Mesothelial cell of epicardium (in vitro differentiated cells): ENCODE measurements at regions not wholly inside any gene's neighbourhood (a gene's known extent, or its start where the extent isn't known, plus 50 kb on each side); places are given as distances from the start of the nearest gene placed in this dataset.

ENCODE experiments used
- DNase-seq, 2 experiments: peaks; one replicate each; pipeline ENCODE4 v3.0.0; 2021; ENCODE audit warnings: low spot score in 2 of 2; ENCODE audit not compliant: unreplicated experiment in 2 of 2
- H3K27ac Mint-ChIP-seq: 2 replicates; pipeline ENCODE4 v1.8.0; 2021; ENCODE audit warnings: mixed read lengths
- H3K27me3 Mint-ChIP-seq: 2 replicates; pipeline ENCODE4 v1.8.0; 2021; ENCODE audit warnings: low read depth, mixed read lengths
- H3K36me3 Mint-ChIP-seq: 2 replicates; pipeline ENCODE4 v1.8.0; 2021; ENCODE audit warnings: mixed read lengths
- H3K4me1 Mint-ChIP-seq: 2 replicates; pipeline ENCODE4 v1.8.0; 2021; ENCODE audit warnings: mixed read lengths
- H3K4me3 Mint-ChIP-seq: 2 replicates; pipeline ENCODE4 v1.8.0; 2021; ENCODE audit warnings: mild to moderate bottlenecking, moderate library complexity, mixed read lengths
- H3K9me3 Mint-ChIP-seq: 2 replicates; pipeline ENCODE4 v1.8.0; 2021; ENCODE audit warnings: mixed read lengths
- TF ChIP-seq, protein P1 (sequence below): fragments of 200-600 bp; sonication (generic); IDR thresholded peaks from one replicate; pipeline ENCODE4 v1.5.0; 2021; ENCODE audit warnings: antibody characterized with exemption; ENCODE audit not compliant: unreplicated experiment

DNA sequence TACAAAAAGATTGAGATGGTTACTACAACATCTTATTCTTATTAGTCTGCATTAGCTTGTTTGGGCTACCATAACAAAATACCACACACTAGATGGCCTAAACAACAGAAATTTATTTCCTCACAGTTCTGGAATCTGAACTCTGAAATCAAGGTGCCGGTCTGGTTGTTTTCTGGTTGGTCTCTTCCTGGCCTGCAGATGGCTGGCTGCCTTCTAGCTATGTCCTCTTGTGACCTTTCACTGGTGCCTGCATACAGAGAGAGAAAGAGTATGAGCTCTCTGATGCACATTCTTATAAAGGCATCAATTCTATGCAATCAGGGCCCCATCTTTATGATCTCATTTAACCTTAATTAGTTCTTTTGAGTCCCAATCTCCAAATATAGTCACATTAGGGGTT lies 696.5 kb downstream of the TDRD15 start:
- H3K9me3 Mint-ChIP-seq, result no peaks in the 10 kb centered on the region
- no peak for DNase-seq
- peaks cover 2% of the 10 kb centered on the region for H3K27me3 Mint-ChIP-seq
- TF ChIP-seq, protein P1, sequence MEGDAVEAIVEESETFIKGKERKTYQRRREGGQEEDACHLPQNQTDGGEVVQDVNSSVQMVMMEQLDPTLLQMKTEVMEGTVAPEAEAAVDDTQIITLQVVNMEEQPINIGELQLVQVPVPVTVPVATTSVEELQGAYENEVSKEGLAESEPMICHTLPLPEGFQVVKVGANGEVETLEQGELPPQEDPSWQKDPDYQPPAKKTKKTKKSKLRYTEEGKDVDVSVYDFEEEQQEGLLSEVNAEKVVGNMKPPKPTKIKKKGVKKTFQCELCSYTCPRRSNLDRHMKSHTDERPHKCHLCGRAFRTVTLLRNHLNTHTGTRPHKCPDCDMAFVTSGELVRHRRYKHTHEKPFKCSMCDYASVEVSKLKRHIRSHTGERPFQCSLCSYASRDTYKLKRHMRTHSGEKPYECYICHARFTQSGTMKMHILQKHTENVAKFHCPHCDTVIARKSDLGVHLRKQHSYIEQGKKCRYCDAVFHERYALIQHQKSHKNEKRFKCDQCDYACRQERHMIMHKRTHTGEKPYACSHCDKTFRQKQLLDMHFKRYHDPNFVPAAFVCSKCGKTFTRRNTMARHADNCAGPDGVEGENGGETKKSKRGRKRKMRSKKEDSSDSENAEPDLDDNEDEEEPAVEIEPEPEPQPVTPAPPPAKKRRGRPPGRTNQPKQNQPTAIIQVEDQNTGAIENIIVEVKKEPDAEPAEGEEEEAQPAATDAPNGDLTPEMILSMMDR, result no peak
- H3K27ac Mint-ChIP-seq, result no peak overlapping the region
- no peaks in the 10 kb centered on the region for H3K36me3 Mint-ChIP-seq
- no peaks in the 10 kb centered on the region for H3K4me1 Mint-ChIP-seq
- H3K4me3 Mint-ChIP-seq, result no peak overlapping the region

DNA sequence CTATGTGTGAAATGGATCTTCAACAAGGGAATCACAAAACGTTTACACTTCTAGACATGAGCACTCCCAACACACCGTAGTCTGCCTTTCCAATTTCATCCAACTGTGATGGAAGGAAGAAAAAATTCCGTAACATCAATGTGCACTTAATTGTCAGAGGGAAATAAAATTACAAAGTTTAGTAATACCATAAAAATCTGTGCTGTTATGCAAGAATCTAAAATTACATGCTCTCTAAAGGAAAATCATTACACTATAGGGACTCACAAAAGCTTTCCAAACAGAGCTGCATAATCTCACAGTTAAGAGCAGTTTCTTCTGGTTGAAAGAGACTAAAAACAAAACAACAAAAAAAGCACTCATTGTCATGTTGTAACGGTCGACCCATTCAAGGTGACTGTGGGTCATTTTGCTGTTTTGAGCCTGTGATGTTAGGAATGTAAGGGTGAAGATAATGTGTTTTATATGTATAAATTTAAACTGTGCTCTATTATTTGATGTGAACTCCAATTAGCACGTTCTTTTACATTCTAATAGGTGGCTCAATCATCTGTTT lies 698.0 kb downstream of the TDRD15 start:
- H3K27ac Mint-ChIP-seq, result no peak overlapping the region
- peaks cover 2% of the 10 kb centered on the region for H3K27me3 Mint-ChIP-seq
- no peak overlapping the region for H3K4me3 Mint-ChIP-seq
- DNase-seq, result no peak
- H3K4me1 Mint-ChIP-seq, result no peaks in the 10 kb centered on the region
- no peaks in the 10 kb centered on the region for H3K9me3 Mint-ChIP-seq
- no peaks in the 10 kb centered on the region for H3K36me3 Mint-ChIP-seq
- TF ChIP-seq, protein P1, result no peak

DNA sequence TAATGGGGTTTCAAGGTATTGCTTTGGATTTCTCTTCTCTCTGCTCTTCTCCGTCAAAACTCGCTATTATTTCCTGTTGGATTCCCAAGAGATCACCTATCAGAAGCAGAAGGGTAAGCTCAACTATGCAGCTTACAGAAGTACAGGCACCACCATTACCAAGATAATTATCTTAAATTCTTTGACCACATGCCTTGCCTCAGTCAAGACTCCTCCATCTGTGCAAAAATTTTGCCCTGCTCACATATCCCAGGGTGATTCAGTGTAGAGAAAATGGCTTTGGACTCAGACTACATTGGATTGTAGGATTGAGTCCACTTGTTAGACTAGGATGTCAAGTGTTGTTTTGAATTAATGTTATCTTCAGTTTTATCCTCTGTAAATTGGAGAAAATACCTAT lies 698.7 kb downstream of the TDRD15 start:
- no peak overlapping the region for H3K27ac Mint-ChIP-seq
- peaks cover 1% of the 10 kb centered on the region for H3K9me3 Mint-ChIP-seq
- no peaks in the 10 kb centered on the region for H3K36me3 Mint-ChIP-seq

DNA sequence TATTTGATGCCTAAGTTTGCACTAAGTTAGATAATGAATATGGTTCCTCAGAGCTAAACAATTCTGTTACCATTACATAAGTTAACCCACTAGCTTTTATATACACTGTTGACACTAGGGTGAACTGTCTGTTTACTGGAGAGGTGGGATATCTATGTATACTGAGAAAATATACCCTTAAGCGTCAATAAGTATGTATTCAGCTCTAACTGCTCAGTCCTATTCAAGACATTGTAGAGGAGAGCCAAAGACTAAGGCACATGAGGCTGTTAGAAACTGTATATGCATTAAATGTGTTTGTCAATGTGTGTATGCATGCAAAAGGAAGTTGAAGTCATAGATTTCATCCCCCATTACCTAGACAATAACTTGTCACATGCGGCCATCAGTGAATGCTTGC lies 710.0 kb downstream of the TDRD15 start:
- TF ChIP-seq, protein P1, result no peak
- no peaks in the 10 kb centered on the region for H3K9me3 Mint-ChIP-seq
- H3K4me1 Mint-ChIP-seq, result no peaks in the 10 kb centered on the region
- no peak for DNase-seq
- H3K4me3 Mint-ChIP-seq, result no peak overlapping the region
- no peaks in the 10 kb centered on the region for H3K36me3 Mint-ChIP-seq
- no peak overlapping the region for H3K27ac Mint-ChIP-seq
- no peaks in the 10 kb centered on the region for H3K27me3 Mint-ChIP-seq

More for the DNA sequence above, 698.7 kb downstream of the TDRD15 start:
- Mint-ChIP-seq H3K27me3 (peaks cover 2% of the 10 kb centered on the region), H3K4me1 (no peaks in the 10 kb centered on the region), H3K4me3 (no peak overlapping the region)
- DNase-seq, result no peak
- TF ChIP-seq, protein P1, result no peak

DNA sequence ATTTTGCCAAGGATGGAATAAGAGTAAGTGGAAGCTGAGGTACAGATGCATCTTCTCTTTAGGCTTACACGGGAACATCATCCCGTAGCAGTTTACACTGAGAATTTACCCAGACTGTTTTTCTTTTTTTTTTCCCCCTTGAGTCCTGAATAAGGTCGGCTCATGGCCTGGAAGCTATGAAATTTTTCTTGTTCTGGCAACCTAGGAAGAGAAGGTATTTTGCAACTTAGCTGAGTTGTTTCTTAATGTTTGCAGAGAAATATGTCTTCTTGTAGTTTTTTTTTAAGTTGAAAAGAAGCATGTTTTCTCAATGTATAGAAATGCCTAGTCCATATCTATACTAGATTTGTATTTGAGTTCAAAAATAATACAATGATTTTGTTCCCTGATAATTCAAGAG lies 712.5 kb downstream of the TDRD15 start:
- no peaks in the 10 kb centered on the region for H3K4me1 Mint-ChIP-seq
- H3K27me3 Mint-ChIP-seq, result no peaks in the 10 kb centered on the region
- H3K27ac Mint-ChIP-seq, result no peak overlapping the region
- H3K9me3 Mint-ChIP-seq, result no peaks in the 10 kb centered on the region
- H3K4me3 Mint-ChIP-seq, result no peak overlapping the region
- H3K36me3 Mint-ChIP-seq, result no peaks in the 10 kb centered on the region
- no peak for DNase-seq
- TF ChIP-seq, protein P1, result no peak

DNA sequence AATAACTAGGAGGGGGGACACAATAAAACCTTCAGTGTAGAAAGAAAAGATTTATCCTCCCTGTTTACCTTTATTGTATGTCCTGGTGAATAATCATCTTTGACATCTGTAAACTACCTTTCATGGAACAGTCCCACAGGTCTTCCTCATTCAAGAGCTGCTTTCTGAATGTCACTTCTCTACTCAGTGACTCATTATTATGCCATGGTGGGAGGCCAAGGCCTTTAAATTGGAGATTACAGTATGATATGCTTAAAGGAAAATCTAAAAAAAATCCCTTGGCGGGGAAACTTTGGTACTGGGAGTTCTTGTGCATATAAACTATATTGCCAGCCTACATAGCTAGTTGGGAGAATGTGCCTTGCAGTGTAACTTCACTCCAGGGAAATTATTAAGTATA lies 713.0 kb downstream of the TDRD15 start:
- Mint-ChIP-seq H3K27ac (no peak overlapping the region), H3K9me3 (no peaks in the 10 kb centered on the region), H3K4me1 (no peaks in the 10 kb centered on the region), H3K27me3 (no peaks in the 10 kb centered on the region), H3K36me3 (no peaks in the 10 kb centered on the region), H3K4me3 (no peak overlapping the region)
- TF ChIP-seq, protein P1, result no peak
- DNase-seq, result no peak
